ENCODE measurements at regions not wholly inside any gene's neighbourhood (a gene's known extent, or its start where the extent isn't known, plus 50 kb on each side); places are given as distances from the start of the nearest gene placed in this dataset.
"Not testable (repeated sequence)": the region's sequence is repeated elsewhere in the genome, so short reads cannot be mapped to it uniquely, and the experiment has no call there.

DNA sequence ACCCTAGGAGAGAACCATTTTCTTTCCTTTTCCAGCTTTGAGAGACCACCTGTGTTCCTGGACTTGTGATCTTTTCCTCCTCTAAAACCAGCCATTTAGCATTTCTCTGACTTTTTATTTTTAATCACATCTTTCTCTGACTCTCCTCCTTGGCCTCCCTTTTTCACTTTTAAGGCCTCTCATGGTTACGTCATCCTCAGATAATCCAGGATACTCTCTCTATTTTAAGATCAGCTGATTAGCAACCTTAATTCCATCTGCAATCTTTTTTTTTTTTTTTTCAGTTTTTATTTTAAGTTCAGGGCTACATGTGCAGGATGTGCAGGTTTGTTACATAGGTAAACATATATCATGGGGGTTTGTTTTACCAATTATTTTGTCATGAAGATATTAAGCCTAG, 54.0 kb downstream of the RFPL4B start:
- DNase-seq (ENCODE audit: low read depth in 2 of 2), result no peak

DNA sequence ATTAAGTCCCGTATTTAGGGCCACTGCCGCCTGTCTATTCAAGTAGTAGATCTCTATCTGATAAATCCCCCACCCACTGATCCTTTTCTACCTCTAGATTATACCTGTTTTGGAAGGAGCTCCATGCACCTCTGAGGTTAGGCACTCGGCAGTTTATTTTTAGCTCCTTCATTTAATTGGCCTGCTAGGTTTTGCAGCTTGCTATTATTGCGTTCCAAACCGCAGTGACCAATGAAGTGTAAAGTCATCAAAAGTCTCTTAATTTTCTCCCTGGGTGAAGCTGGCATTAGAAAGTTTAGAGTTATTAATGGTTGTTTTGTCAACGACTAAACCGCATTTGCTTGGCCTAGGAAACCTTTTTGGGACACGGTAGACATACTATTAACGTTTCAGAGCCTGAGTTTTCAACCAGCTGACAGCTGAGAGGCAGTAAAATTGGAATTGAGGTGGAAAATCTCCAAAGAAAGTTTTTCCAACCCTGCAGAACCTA, 60.0 kb downstream of the RFPL4B start:
- DNase-seq (ENCODE audit: low read depth in 2 of 2), result no peak

DNA sequence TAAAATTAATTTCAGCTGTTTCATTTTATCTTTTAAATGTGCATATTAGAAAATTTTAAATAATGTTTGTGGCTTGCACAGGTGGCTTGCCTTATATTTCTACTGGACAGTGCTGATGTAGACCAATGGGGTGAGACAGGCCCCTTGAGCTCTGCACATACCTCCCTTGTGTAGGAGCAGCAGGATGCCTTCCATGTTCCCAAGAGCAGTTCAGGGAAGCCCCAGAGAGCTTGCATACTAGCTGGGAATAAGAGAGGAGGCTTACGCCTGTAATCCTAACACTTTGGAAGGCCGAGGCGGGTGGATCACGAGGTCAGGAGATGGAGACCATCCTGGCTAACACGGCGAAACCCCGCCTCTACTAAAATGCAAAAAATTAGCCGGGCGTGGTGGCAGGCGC, 61.4 kb downstream of the RFPL4B start:
- no peak for DNase-seq (ENCODE audit: low read depth in 2 of 2)

DNA sequence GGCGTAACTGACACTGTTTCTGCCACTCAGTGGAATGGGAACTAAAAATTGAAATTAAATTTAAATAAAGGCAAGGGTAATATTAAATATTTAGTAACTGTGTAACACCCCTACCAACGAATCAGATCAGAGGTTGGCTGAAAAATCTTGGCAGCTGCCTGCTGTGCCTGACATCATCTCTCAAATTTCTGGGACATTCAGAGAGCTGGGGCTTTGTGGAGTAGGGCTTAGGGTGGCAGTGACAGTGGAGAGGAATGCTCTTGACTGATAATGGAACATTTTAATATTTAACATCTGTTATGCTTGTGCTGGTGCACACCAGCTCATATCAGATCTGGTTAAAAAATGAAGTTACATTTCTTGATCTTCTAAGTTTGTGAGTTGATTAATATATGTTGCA, 62.2 kb downstream of the RFPL4B start:
- no peak for DNase-seq (ENCODE audit: low read depth in 2 of 2)

DNA sequence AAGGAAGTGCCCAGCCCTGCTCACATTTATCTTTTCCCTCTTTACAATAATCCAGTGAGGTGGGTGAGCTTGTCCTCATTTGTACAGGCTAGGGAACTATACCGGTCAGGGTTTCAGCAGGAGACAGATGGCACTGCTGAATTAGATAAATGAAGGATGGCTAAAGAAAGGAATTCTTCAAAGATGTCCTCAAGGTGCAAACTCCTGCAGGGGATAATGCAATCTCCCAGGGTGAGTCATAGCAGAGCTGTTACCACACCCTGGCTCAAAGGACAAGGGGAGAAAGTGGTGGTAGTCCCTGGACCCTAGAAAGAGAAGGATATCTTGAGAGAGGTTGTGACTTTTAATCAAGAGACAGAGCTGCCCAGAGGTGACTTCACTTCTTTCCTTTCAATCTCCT, 66.7 kb downstream of the RFPL4B start:
- no peak for DNase-seq (ENCODE audit: low read depth in 2 of 2)

DNA sequence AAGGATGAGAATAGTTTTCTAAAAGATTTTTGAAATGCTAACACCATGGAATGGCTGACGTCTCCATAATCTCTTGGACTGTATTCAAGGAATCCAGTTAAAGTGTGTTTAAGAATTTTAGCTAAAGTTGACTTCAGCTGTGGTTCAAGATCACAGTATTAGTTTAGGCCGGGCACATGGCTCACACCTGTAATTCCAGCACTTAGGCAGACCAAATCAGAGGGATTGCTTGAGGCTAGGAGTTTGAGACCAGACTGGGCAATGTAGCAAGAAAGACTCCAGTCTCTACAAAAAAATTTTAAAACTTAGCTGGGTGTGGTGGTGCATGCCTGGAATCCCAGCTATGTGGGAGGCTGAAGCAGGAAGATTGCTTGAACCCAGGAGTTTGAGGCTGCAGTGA, 68.2 kb downstream of the RFPL4B start:
- DNase-seq (ENCODE audit: low read depth in 2 of 2), result no peak

DNA sequence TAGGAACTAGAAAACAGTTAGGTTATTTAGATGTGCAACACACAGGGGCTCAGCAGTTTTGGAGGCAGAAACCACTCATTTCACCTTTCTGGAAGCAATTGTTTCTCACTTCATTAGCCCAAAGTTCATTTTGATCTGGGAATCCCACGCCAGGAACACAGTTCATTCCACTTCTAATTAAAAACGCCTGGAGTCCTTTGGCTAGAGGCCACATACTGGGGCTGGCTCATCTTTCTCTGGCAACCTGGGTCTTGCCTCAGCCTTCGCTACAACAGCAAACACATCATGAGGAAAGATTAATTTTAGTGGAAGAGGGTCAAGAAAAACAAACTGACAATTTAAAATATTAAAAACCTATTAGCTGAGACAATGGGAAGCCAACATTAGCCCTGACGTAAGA, 69.7 kb downstream of the RFPL4B start:
- no peak for DNase-seq (ENCODE audit: low read depth in 2 of 2)

DNA sequence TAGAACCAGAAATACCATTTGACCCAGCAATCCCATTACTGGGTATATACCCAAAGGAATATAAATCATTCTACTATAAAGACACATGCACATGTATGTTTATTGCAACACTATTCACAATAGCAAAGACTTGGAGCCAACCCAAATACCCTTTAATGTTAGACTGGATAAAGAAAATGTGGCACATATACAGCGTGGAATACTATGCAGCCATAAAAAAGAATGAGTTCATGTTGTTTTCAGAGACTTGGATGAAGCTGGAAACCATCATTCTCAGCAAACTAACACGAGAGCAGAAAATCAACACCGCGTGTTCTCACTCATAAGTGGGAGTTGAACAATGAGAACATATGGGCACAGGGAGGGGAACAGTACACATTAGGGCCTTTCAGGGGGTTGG, 79.9 kb downstream of the RFPL4B start:
- DNase-seq (ENCODE audit: low read depth in 2 of 2), result not testable (repeated sequence)

DNA sequence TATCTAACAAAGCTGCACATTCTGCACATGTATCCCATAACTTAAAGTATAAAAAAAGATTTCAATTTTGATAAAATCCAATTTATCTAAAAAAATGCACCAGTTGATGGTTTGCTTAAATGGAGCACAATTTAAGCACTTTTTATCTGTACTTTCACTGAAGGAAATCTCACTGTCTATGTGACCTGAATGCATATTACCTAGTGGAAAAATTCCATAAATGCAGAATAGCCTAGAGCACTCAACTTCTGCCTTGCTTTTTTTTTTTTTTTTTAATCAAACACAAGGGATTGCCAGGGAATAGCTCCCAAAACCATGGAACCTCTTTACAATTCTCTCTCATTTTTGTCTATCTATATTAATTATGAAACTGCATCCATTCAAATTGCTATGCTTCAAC, 80.4 kb downstream of the RFPL4B start:
- DNase-seq (ENCODE audit: low read depth in 2 of 2), result no peak

DNA sequence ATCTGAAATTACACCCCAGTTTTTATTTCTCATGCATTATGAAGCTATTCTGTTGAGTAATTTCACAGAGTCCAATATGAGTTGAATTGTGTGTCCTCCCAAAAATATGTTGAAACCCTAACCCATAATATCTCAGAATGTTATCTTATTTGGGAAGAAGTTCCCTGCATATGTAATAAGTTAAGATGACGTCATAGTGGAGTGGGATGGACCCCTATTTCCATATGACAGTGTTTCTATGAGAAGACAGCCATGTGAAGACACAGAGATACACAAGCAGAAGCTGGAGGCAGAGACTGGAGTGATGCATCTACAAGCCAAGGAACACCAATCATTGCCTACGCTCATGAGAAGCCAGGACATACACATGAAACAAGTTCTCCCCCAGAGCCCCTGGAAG, 81.3 kb downstream of the RFPL4B start:
- DNase-seq (ENCODE audit: low read depth in 2 of 2), result no peak

DNA sequence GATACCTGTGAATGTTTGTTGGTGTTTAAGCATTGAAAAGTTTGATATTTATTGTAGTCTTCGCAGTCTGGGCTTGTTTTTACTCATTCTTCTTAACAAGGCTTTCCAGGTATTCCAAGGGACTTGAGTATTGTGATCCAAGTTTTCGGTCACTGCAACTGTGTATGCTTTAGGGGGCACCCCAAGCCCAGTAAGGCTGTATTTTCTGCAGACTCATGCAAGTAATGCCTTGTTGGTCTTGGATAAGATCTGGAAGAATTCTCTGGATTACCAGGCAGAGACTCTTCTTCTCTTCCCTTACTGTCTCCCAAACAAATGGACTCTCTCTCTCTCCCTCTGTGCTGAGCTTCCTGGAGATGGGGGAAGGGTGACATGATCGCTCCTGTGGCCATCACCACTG, 82.1 kb downstream of the RFPL4B start:
- DNase-seq (ENCODE audit: low read depth in 2 of 2), result no peak

DNA sequence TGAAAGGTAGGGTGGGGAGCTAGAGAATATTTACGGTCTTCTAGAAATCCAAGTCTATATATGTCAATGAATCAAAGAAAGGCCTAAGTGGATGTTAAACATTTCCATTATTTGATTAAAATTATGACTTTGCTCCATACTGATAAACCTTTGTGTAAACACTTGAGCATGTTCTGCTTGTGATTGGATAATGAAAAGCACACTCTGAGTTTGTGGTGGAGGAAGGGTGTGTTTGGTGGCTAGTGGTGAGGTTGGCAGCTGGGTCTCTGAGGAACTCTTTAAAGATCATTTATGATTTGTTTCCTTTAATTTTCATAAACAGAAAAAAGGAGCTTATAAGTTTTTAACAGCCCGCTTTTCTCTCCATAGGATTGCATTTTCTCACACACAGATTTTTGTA, 84.7 kb downstream of the RFPL4B start:
- no peak for DNase-seq (ENCODE audit: low read depth in 2 of 2)

DNA sequence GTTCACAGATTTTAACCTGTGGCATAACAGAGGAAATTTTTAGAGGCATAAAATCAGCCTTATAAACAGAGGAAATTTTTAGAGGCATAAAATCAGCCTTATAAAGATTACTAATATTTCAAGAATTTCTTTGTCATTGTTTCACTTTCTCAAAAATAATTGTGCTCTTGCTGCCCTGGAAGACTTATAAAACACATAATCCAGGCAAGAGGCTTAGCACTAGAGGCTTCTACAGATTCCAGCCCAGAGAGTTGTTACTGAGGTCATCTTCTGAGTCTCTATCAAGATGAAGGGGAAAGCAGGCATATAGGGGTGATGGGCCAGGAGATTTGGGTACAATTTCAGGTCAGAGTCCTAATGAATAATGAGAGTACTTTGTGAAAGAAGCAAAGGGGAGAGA, 85.7 kb downstream of the RFPL4B start:
- DNase-seq (ENCODE audit: low read depth in 2 of 2), result no peak

DNA sequence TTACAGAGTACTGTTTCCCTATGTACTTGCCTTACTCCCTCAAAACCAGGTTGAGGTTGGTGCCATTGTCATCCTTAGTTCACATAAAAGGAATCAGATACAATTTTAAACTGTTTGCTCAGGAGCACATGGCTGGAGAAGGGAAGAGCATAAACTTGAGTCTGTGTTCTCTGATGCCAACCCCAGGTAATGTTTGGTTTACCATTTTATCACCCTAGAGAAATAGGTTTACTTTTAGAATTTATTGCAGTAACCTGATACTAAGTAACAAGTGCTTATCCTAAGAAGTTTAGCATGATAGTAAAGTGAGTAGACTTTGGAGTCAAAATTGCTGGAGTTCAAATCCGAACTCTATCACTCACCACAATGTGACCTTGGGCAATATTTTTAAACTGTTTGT, 86.3 kb downstream of the RFPL4B start:
- no peak for DNase-seq (ENCODE audit: low read depth in 2 of 2)

DNA sequence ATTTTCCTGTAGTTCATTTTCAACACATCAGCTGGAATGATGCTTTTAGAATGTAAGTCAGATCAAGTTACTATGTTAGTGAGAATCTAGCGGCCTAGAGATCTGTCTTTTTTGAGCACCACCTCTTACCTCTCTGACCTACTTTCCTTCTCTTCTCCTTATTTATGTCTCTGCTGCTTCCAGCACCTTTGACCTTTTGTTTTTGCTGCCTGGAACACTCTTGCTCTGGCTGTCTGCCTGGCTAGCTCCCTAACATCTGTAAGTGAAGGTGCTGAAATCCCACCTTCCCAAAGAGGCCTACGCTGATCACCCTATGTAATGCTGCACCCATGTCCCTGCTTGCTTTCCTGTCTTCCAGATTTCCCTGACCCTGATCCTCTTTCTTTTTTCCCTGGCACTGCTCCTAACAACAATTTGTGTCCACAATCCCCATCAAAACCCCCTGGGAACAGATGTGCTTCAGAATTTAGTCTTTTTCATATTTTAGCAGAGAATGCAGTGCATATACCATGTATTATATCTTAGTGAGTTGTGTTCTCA, 87.8 kb downstream of the RFPL4B start:
- no peak for DNase-seq (ENCODE audit: low read depth in 2 of 2)

DNA sequence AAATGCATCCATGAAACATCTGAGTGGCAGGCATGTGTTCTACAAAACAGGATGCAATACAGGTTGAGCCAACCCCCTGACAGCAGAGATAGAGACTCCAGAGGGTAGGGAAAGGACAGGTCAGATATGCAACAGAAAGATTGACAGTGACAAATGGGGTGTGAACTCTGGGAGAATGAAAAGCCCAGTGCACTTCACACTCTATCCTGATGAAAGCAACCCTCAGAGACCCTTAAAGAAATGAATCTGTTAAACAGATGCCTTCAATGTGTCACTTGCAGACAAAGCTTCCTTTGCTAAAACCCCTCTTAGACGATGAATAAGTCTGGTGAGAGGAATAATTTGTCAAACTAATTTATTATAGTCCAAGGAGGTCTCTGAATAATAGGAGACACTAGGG, 89.9 kb downstream of the RFPL4B start:
- no peak for DNase-seq (ENCODE audit: low read depth in 2 of 2)

DNA sequence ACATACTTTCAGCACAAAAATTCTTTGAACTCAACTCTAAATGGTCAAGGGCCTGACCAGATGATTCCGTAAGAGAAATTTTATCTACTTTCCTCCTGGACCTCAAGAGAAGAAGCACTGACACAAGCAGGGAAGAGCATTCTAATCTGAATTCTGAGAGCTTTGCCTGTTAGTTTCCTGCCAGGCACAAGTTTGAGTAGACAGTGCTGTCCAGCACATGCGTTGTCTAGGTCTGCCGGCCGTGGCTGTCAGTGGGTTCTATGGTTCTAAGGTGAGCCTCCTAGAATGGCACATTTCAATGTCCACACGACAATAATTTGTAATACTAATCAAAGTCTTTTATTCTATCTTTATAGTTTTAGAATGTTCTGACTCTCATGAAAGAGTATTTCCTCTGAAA, 91.9 kb downstream of the RFPL4B start:
- no peak for DNase-seq (ENCODE audit: low read depth in 2 of 2)

DNA sequence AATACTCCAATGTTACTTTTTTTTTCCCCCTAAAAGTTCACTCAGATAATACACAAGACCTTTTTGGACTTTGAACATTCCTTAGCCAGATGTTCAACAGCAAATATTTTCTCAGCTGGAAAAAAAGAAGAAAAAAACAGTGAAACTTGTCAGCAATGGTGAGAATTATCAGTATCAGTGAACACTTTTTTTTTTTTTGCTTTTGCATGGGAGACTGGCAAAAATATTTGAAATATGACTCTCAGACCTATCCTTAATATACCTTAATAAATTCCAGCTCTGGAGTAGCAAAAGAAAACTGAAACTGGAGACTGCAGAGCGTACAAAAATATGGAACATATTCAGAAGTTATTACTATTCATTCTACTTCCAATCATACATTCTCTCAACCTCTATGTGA, 92.3 kb downstream of the RFPL4B start:
- DNase-seq (ENCODE audit: low read depth in 2 of 2), result no peak

DNA sequence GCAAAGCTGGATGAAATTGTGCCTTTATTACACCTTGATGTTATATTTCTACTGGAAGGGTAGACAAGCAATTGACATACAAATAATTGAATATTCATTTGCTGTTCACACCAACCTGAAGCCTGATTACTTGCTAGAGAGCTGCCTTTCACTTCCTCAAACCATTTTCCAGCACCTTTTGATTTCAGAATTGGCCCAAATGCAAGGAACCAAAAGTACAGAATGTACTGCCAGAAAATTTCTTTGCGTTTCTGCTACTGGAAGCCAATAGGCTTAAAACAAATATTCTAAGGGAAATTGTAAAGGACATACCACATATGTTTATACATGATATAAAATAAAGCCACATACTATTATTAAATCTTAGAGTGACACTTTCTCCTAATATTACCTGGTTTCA, 94.5 kb downstream of the RFPL4B start:
- no peak for DNase-seq (ENCODE audit: low read depth in 2 of 2)

DNA sequence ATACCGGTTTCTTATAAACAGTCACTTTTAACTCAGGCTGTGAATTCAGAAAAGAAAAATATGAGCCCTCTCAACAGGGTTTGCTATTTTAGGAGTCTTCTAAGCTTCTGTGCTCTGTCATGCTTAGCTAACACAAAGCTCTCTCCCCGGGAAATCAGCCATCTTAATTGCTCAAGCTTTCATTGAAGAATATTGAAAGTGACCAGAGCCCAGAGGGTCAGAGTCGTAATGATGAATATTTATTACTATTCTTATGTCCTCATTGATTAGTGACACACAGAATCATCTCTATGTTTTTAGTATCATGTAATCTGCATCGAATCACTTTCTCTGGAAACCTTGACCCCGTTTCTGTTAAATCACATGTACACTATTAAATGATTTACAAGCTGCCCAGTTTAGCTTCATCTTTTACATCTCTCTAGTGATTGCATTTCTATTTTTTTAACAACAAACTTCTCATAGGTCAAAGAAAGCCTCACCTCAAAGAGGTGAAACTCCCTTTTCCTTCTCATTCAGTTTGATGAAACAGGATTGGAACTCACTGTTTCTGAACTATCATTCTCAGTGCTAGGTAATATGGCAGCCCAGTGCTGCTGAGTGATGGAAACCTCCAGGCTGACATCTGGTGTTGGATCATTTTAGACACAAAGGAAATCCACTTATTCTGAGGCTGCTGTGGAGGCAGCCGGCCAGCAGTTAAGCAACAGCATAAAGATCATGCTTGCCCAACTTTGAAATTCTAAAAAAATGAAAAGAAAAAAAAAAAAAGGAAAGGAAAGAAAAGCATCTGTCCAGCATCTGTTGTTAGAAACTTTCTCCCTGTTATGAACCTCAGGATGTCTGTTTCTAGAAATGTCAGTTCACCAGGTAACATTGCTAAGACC, 96.3 kb downstream of the RFPL4B start:
- no peak for DNase-seq (ENCODE audit: low read depth in 2 of 2)

DNA sequence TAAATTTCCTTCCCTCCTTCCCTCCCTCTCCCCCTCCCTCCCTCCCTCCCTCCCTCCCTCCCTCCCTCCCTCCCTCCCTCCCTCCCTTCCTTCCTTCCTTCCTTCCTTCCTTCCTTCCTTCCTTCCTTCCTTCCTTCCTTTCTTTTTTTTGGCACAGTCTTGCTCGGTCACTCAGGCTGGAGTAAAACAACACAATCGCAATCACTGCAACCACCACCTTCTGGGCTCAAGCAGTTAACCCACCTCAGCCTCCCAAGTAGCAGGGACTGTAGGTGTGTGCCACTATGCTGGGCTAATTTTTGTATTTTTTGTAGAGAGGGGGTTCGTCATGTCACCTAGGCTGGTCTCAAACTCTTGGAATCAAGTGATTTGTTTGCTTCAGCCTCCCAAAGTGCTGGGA, 101.7 kb downstream of the RFPL4B start:
- DNase-seq (ENCODE audit: low read depth in 2 of 2), result not testable (repeated sequence)

DNA sequence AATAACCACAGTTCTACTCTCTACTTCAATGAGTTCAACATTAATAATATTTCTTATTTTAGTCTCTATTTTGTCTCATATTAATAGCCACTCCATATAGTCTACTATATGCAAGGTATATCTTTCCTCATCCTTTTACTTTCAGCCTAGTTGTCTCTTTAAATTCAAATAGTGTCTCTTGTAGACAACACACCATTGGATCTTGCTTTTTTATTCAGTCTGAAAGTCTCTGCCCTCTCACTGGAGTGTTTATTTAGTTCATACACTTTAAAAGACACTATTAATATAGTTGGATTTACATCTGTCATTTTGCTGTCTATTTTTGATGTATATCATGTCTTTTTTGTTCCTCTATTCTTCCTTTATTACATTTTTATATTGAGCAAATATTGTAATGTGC, 103.5 kb downstream of the RFPL4B start:
- no peak for DNase-seq (ENCODE audit: low read depth in 2 of 2)

DNA sequence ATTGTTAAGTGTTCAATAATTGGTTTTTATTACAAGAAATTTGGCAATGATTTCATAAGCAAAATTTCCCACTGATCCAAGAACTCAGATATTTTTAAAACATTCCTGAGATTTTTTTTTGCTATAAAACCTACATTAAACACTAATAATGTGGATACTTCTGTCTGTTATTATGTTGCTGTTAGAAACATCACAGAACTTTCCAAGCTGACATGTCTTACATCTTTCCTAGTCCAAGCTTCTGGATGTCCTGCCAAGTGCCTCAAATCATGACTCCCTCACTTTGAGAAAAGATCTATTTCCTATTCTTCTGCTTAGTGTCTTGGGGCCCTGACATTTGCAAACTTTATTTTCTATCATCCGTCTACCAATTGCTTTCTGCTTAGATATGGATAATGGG, 110.8 kb downstream of the RFPL4B start:
- DNase-seq (ENCODE audit: low read depth in 2 of 2), result no peak

Measured in stimulated activated CD4-positive, alpha-beta T cell treated with anti-CD3 and anti-CD28 coated beads, Interleukin-4, amount 100 ng/mL, for 48 hours (primary cell).